GM12875 (cell line): ENCODE measurements at regions not wholly inside any gene's neighbourhood (a gene's known extent, or its start where the extent isn't known, plus 50 kb on each side); places are given as distances from the start of the nearest gene placed in this dataset.

Experiments
- H3K4me3 ChIP-seq: one replicate; pipeline ENCODE4 v1.5.1; 2011; ENCODE audit warnings: low read depth, low read length, control low read depth
- TF ChIP-seq, protein P1 (sequence below): IDR thresholded peaks from 2 replicates; pipeline ENCODE4 v1.5.1; 2011; ENCODE audit warnings: low read depth, mild to moderate bottlenecking, control low read depth, inconsistent platforms, low read length, moderate library complexity, borderline replicate concordance; ENCODE audit not compliant: insufficient read depth

- no peak overlapping the region for H3K4me3 ChIP-seq
Measured at GRCh38 chr2:14923820-14924580, 291.5 kb downstream of the LRATD1 start.

DNA sequence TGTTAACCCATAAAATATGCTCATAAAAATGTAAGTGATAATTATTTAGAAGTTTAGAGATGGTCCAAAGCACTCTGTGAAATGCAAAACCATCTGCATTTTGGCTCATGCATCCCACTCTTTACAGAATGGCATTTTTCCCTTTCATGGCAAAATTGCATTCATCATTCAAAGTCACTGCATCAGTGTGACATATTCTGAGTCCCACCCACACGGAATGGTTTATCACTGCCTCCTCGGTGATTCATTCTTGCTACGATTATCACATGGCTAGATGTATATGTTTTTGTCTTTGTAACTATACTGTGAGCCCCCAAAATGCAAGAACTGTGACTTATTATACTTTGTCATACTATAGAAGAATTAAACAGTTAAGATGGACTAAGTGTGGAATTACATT, 293.0 kb downstream of the LRATD1 start:
- H3K4me3 ChIP-seq: no peak overlapping the region
- TF ChIP-seq, protein P1, sequence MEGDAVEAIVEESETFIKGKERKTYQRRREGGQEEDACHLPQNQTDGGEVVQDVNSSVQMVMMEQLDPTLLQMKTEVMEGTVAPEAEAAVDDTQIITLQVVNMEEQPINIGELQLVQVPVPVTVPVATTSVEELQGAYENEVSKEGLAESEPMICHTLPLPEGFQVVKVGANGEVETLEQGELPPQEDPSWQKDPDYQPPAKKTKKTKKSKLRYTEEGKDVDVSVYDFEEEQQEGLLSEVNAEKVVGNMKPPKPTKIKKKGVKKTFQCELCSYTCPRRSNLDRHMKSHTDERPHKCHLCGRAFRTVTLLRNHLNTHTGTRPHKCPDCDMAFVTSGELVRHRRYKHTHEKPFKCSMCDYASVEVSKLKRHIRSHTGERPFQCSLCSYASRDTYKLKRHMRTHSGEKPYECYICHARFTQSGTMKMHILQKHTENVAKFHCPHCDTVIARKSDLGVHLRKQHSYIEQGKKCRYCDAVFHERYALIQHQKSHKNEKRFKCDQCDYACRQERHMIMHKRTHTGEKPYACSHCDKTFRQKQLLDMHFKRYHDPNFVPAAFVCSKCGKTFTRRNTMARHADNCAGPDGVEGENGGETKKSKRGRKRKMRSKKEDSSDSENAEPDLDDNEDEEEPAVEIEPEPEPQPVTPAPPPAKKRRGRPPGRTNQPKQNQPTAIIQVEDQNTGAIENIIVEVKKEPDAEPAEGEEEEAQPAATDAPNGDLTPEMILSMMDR: no peak

More at GRCh38 chr2:14923820-14924580, 291.5 kb downstream of the LRATD1 start:
- TF ChIP-seq, protein P1: no peak

DNA sequence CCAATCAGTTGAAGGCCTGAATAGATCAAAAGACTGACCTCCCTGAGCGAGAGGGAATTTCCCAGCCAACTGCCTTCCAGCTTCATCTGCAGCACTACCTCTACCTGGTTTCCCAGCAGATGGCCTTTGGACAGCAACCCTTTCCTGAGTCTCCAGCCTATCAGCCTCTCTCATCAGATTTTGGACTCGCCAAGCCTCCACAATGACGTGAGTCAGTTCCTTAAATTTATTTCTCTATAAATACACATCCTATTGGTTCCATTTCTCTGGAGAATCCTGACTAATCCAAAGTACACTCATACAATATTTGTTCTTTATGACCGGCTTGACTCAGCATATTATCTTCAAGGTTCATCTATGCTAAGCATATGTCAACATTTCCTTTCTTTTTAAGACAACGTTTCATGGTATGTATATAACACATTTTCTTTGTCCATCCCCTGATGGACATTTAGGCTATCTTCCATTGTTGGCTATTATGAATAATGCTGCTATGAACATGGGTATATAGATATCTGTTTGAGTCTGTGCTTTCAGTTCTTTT, 294.6 kb downstream of the LRATD1 start:
- no peak overlapping the region for H3K4me3 ChIP-seq
- TF ChIP-seq, protein P1: no peak

GRCh38 chr2:14928056-14928455, 295.5 kb downstream of the LRATD1 start:
- H3K4me3 ChIP-seq: no peak overlapping the region
- TF ChIP-seq, protein P1: no peak

DNA sequence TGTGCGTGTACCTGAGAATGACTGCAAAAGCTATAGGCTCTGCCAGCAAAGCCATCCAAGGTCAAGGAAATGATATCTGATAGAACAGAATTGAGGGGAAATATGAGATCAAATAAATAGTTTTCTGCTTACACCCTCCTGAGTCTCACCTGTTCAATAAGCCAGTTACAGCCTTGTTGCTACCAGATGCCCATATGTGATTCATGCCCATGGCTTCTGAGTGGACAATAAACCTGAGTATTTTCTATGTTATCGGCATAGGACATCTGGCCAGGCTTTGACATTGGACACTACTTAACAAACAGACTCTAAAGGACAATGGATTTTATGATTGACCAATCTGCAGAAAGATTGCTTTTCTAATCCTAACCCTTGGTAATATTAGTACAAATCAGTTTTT, 297.9 kb downstream of the LRATD1 start:
- no peak overlapping the region for H3K4me3 ChIP-seq
- TF ChIP-seq, protein P1: no peak

DNA sequence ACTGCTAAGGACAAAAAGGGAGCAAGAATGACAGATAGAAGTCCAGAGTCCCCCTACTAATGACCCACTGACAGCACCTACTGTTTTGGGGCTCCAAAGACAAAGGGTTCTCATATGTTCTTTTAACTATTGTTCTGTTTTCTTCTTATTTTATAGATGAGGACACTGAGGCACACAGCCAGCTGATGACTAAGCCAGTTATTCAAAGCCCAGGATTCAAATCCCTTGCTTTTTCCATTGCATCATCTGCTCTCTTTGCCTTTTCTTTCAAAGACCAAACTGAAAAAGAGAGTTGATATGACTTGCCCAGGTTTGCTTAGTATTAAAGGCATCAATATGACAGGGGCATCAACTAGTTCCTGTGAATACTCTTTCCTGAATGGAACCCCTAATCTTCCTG, 299.8 kb downstream of the LRATD1 start:
- no peak overlapping the region for H3K4me3 ChIP-seq
- TF ChIP-seq, protein P1: no peak

GRCh38 chr2:14933753-14934152, 301.2 kb downstream of the LRATD1 start:
- no peak overlapping the region for H3K4me3 ChIP-seq
- TF ChIP-seq, protein P1: no peak
